ENCODE measurements at regions not wholly inside any gene's neighbourhood (a gene's known extent, or its start where the extent isn't known, plus 50 kb on each side); places are given as distances from the start of the nearest gene placed in this dataset.

DNA sequence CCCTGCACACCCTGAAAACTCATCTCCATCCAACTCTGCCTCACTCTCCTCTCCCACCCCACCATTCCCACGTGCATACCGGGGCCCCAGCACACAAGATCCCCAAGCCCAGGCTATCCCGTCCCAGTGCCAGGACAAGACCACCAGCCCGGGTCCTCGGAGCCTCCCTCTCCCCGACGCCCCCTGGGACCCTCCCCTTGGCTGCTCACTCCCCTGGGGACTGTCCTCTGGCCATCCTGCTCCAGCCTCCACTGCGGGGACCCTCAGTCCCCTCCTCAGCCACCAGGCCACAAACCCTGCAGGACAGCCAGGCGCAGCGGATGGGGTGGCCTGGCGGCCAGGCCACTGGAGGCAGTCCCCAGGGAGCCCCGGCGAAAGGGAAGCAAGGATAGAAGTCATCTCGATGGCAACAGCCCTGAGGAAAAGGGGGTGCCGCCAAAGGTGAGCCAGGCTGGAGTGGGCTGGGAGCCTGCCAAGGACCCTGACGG, 62.8 kb downstream of the C9orf50 start:
- Histone ChIP-seq H3K4me1 (ENCODE audit: control insufficient read depth in 1 of 2, insufficient read depth in 2 of 2, low read length in 2 of 2) (peaks cover 25 to 30% of the 10 kb centered on the region in 2 experiments), H3K27me3 (ENCODE audit: insufficient read depth, low read length) (no peaks in the 10 kb centered on the region), H3K27ac (ENCODE audit: low read depth, low read length) (peak overlapping the region; percentile 65), H3K36me3 (ENCODE audit: control insufficient read depth in 1 of 2, insufficient read depth in 2 of 2, low read length in 2 of 2) (no peaks in the 10 kb centered on the region), H4K91ac (ENCODE audit: low read depth, low read length) (peak overlapping the region; percentile 94), H3K79me2 (ENCODE audit: control insufficient read depth, insufficient read depth, low read length, poor library complexity) (no peaks in the 10 kb centered on the region), H4K8ac (ENCODE audit: low read depth, low read length) (peak overlapping the region; percentile 70), H3K4me2 (ENCODE audit: low read length) (no peak overlapping the region), H3K9me3 (ENCODE audit: insufficient read depth, low read depth, low read length) (no peaks in the 10 kb centered on the region), H3K79me1 (ENCODE audit: low read length) (peaks cover 26% of the 10 kb centered on the region), H3K9ac (ENCODE audit: low read length) (no peak overlapping the region), H2AFZ (ENCODE audit: insufficient read depth, low read length, poor library complexity) (no peak overlapping the region), H2AK5ac (ENCODE audit: low read length) (peak overlapping the region; percentile 74), H3K14ac (ENCODE audit: low read length) (peak overlapping the region; percentile 83), H4K12ac (ENCODE audit: low read depth, low read length) (peak overlapping the region; percentile 9), H3K4me3 (ENCODE audit: low read depth, low read length) (no peak overlapping the region), H3K18ac (ENCODE audit: low read length) (peak overlapping the region; percentile 65), H2BK5ac (ENCODE audit: low read depth, low read length, poor library complexity) (peak overlapping the region; percentile 19), H3K4ac (ENCODE audit: low read depth, low read length) (peak overlapping the region; percentile 14), H3K23ac (ENCODE audit: low read length) (no peak overlapping the region), H2BK120ac (ENCODE audit: insufficient read depth, low read length, poor library complexity) (peak overlapping the region; percentile 93), H2BK12ac (ENCODE audit: low read length) (peak overlapping the region; percentile 67)
- WGBS (ENCODE audit: extremely low coverage, insufficient coverage, insufficient read length): no CpG with 5 or more reads among the region's 16 CpGs
- DNase-seq: no peak

DNA sequence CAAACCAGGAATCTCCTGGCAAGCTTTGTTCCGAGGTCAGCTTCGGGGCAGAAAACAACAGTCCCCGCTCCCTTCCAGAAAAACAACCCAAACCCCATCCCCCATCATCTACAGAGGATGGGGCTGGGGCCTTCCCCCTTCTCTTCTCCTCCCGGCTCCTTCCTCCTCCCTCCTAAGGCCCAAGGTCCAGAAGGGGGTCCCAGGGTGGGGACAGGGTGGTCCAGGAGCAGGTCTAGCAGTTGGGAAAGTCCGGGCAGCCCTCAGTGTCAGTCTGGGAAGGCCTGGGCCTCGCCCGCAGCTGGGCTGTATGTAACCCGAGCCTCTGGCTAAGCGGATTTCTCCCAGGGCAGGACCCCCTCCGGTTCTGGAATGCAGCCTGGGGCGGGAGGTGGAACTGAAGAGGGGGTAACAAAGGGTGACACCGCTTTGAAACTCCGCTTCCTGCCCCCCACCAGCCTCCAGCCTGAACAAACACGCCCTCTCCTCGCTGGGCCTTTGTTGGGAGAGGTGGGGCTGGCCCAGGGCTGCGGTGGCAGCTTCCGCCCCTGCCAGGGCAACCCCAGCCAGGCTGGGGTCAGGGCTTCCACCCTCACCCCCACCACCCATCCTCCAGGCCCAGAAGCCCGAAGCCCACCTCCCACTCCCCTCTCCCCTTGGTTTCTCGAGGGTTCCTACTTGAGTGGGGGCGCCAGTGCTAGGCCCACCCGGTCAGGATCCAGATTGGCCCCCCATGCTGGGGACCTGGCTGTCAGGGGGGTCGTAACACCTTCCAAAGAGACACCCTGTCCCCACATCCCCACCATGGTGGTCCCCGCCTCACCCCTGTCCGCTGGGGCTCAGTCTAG, 63.5 kb downstream of the C9orf50 start:
- Histone ChIP-seq H2AFZ (ENCODE audit: insufficient read depth, low read length, poor library complexity) (peak overlapping the region; percentile 14), H3K18ac (ENCODE audit: low read length) (peak overlapping the region; percentile 65)
- DNase-seq: no peak

DNA sequence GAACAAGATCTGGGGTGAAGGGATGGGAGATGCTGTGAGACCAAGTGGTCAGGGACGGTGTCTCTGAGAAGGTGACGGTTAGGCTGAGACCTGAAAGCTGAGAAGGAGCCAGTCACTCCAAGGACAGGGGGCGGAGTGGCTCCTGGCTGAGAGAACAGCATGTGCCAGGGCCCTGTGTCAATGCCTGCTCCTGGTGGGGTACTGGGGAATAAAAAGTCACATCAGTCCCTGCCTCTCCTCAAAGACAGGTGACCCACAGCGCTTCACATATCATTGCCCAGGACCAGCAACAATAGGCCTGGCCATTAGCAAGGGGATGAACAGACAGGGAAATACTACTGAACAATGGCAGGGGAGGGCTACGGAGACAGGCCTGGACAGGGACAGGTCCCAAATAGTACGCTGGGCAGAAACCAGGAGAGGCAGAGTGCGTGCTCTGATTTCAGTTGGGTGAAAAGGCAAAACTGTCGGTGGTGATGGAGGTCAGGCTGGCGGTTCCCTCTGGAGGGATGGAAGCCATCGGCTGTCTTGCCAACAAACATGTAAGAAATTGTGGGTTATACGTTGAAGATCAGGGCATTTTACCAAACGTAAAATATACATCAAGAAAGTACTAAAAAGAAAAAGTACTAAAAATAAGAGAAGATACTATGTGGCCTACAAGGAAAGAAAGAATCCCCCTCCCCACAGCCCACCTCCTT, 64.3 kb downstream of the C9orf50 start:
- no CpG with 5 or more reads among the region's 12 CpGs for WGBS (ENCODE audit: extremely low coverage, insufficient coverage, insufficient read length)
- Histone ChIP-seq H3K4me2 (ENCODE audit: low read length) (no peak overlapping the region), H2BK12ac (ENCODE audit: low read length) (peak overlapping the region; percentile 96), H3K4me3 (ENCODE audit: low read depth, low read length) (no peak overlapping the region), H3K36me3 (ENCODE audit: control insufficient read depth in 1 of 2, insufficient read depth in 2 of 2, low read length in 2 of 2) (no peaks in the 10 kb centered on the region), H3K79me2 (ENCODE audit: control insufficient read depth, insufficient read depth, low read length, poor library complexity) (no peaks in the 10 kb centered on the region), H4K91ac (ENCODE audit: low read depth, low read length) (peak overlapping the region; percentile 94), H2AK5ac (ENCODE audit: low read length) (peak overlapping the region; percentile 31), H3K79me1 (ENCODE audit: low read length) (peaks cover 26% of the 10 kb centered on the region), H4K12ac (ENCODE audit: low read depth, low read length) (no peak overlapping the region), H4K8ac (ENCODE audit: low read depth, low read length) (peak overlapping the region; percentile 59), H3K4me1 (ENCODE audit: control insufficient read depth in 1 of 2, insufficient read depth in 2 of 2, low read length in 2 of 2) (peaks cover 25 to 30% of the 10 kb centered on the region in 2 experiments), H3K14ac (ENCODE audit: low read length) (peak overlapping the region; percentile 67), H3K27ac (ENCODE audit: low read depth, low read length) (peak overlapping the region; percentile 65), H2BK5ac (ENCODE audit: low read depth, low read length, poor library complexity) (peak overlapping the region; percentile 74), H2AFZ (ENCODE audit: insufficient read depth, low read length, poor library complexity) (no peak overlapping the region), H3K4ac (ENCODE audit: low read depth, low read length) (peak overlapping the region; percentile 28), H3K27me3 (ENCODE audit: insufficient read depth, low read length) (no peaks in the 10 kb centered on the region), H3K9ac (ENCODE audit: low read length) (no peak overlapping the region), H3K23ac (ENCODE audit: low read length) (no peak overlapping the region), H3K18ac (ENCODE audit: low read length) (peak overlapping the region; percentile 60), H3K9me3 (ENCODE audit: insufficient read depth, low read depth, low read length) (no peaks in the 10 kb centered on the region), H2BK120ac (ENCODE audit: insufficient read depth, low read length, poor library complexity) (peak overlapping the region; percentile 93)
- no peak for DNase-seq

More for the DNA sequence above, 63.5 kb downstream of the C9orf50 start:
- Histone ChIP-seq H4K12ac (ENCODE audit: low read depth, low read length) (peak overlapping the region; percentile 7), H3K14ac (ENCODE audit: low read length) (peak overlapping the region; percentile 83), H2AK5ac (ENCODE audit: low read length) (peak overlapping the region; percentile 74), H3K4ac (ENCODE audit: low read depth, low read length) (peak overlapping the region; percentile 14), H3K27me3 (ENCODE audit: insufficient read depth, low read length) (no peaks in the 10 kb centered on the region), H2BK12ac (ENCODE audit: low read length) (peak overlapping the region; percentile 67), H3K27ac (ENCODE audit: low read depth, low read length) (peak overlapping the region; percentile 65), H3K23ac (ENCODE audit: low read length) (no peak overlapping the region), H3K79me2 (ENCODE audit: control insufficient read depth, insufficient read depth, low read length, poor library complexity) (no peaks in the 10 kb centered on the region), H3K79me1 (ENCODE audit: low read length) (peaks cover 26% of the 10 kb centered on the region), H3K9me3 (ENCODE audit: insufficient read depth, low read depth, low read length) (no peaks in the 10 kb centered on the region), H3K4me2 (ENCODE audit: low read length) (peak overlapping the region; percentile 1), H3K4me3 (ENCODE audit: low read depth, low read length) (peak overlapping the region; percentile 3), H3K9ac (ENCODE audit: low read length) (no peak overlapping the region), H3K36me3 (ENCODE audit: control insufficient read depth in 1 of 2, insufficient read depth in 2 of 2, low read length in 2 of 2) (no peaks in the 10 kb centered on the region), H2BK120ac (ENCODE audit: insufficient read depth, low read length, poor library complexity) (peak overlapping the region; percentile 93), H4K8ac (ENCODE audit: low read depth, low read length) (peak overlapping the region; percentile 70), H2BK5ac (ENCODE audit: low read depth, low read length, poor library complexity) (peak overlapping the region; percentile 74), H4K91ac (ENCODE audit: low read depth, low read length) (peak overlapping the region; percentile 94), H3K4me1 (ENCODE audit: control insufficient read depth in 1 of 2, insufficient read depth in 2 of 2, low read length in 2 of 2) (peaks cover 25 to 30% of the 10 kb centered on the region in 2 experiments)
- WGBS (ENCODE audit: extremely low coverage, insufficient coverage, insufficient read length): no CpG with 5 or more reads among the region's 24 CpGs

DNA sequence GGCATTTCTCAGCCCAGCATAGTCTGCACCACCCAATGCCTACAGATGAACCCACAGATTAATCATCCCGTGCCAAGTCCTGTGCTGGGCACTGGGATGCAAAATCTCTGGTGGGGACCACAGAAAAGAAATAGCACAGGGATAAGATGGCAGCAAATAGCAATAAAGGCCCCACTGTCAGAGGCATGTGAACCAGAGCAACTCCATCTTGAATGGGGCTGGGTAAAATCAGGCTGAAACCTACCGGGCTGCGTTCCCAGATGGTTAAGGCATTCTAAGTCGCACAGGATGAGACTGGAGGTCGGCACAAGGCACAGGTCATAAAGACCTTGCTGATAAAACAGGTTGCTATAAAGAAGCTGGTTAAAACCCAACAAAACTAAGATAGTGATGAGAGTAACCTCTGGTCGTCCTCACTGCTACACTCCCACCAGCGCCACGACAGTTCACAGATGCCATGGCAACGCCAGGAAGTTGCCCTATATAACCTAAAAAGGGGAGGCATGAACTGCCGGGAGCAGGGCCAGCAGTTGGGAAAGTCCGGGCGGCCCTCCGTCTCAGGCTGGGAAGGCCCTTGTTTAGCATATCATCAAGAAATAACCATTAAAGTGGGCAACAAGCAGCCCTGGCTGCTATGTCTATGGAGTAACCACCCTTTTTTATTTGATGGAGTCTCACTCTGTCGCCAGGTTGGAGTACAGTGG, 65.2 kb downstream of the C9orf50 start:
- H3K18ac ChIP-seq (ENCODE audit: low read length): no peak overlapping the region
- no peak overlapping the region for H2AFZ ChIP-seq (ENCODE audit: insufficient read depth, low read length, poor library complexity)
- no peak overlapping the region for H3K4me3 ChIP-seq (ENCODE audit: low read depth, low read length)
- peak overlapping the region; percentile 39 for H2BK12ac ChIP-seq (ENCODE audit: low read length)
- no peak overlapping the region for H3K9ac ChIP-seq (ENCODE audit: low read length)
- no peak overlapping the region for H3K23ac ChIP-seq (ENCODE audit: low read length)
- H4K91ac ChIP-seq (ENCODE audit: low read depth, low read length): no peak overlapping the region
- no peak overlapping the region for H3K4ac ChIP-seq (ENCODE audit: low read depth, low read length)
- no peak overlapping the region for H2BK120ac ChIP-seq (ENCODE audit: insufficient read depth, low read length, poor library complexity)
- H4K12ac ChIP-seq (ENCODE audit: low read depth, low read length): no peak overlapping the region
- no peaks in the 10 kb centered on the region for H3K9me3 ChIP-seq (ENCODE audit: insufficient read depth, low read depth, low read length)
- H3K4me1 ChIP-seq (ENCODE audit: control insufficient read depth in 1 of 2, insufficient read depth in 2 of 2, low read length in 2 of 2): peaks cover 25 to 30% of the 10 kb centered on the region in 2 experiments
- DNase-seq: no peak
- no CpG with 5 or more reads among the region's 14 CpGs for WGBS (ENCODE audit: extremely low coverage, insufficient coverage, insufficient read length)
- no peaks in the 10 kb centered on the region for H3K27me3 ChIP-seq (ENCODE audit: insufficient read depth, low read length)
- H3K36me3 ChIP-seq (ENCODE audit: control insufficient read depth in 1 of 2, insufficient read depth in 2 of 2, low read length in 2 of 2): no peaks in the 10 kb centered on the region
- no peak overlapping the region for H2BK5ac ChIP-seq (ENCODE audit: low read depth, low read length, poor library complexity)
- H4K8ac ChIP-seq (ENCODE audit: low read depth, low read length): no peak overlapping the region
- no peak overlapping the region for H2AK5ac ChIP-seq (ENCODE audit: low read length)
- no peak overlapping the region for H3K27ac ChIP-seq (ENCODE audit: low read depth, low read length)
- H3K14ac ChIP-seq (ENCODE audit: low read length): no peak overlapping the region
- H3K79me1 ChIP-seq (ENCODE audit: low read length): peaks cover 24% of the 10 kb centered on the region
- H3K4me2 ChIP-seq (ENCODE audit: low read length): no peak overlapping the region
- no peaks in the 10 kb centered on the region for H3K79me2 ChIP-seq (ENCODE audit: control insufficient read depth, insufficient read depth, low read length, poor library complexity)
